Hematopoietic multipotent progenitor cell (in vitro differentiated cells): ENCODE measurements at regions not wholly inside any gene's neighbourhood (a gene's known extent, or its start where the extent isn't known, plus 50 kb on each side); places are given as distances from the start of the nearest gene placed in this dataset.
"Not testable (repeated sequence)": the region's sequence is repeated elsewhere in the genome, so short reads cannot be mapped to it uniquely, and the experiment has no call there.

ENCODE experiments used
- DNase-seq, 3 donors: peaks; one replicate each; pipeline ENCODE4 v3.0.0-alpha.2; 2011 to 2015; ENCODE audit warnings: low read depth in 2 of 3, low spot score in 2 of 3

DNA sequence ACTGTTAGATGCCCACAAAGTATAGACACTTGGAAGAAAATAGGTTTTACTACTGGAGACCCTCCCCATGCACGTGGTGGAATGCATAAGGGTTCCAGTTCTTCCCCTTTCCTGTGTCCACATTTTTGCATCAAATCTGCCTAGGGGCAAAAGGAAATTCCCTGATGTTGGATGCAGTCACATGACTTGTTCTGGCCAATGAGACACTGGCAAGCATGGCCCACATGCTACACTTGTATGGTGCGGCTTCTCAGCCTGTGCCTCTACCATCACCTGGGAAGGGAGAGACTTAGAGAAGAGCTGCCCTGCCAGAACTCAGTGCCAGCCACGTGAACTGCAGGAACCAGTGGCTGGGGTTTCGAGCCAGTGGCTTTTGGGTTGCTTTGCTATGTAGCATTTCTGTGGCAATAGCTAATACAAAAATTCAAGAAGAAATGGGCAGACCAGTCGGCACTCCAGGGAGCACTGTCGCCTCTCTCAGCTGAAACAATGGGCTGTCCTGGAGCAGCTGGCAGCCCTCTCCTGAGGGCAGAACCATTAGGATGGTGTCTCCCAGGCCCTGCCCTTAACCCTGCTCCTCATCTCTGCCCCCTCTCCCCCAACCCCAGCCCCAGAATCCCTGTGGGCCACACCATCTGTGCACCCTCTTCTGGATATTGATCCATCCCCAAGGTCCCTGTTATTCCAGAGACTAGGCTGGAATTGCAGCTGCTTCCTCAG is 634.0 kb downstream of the UQCRFS1 start:
- no peak for DNase-seq

DNA sequence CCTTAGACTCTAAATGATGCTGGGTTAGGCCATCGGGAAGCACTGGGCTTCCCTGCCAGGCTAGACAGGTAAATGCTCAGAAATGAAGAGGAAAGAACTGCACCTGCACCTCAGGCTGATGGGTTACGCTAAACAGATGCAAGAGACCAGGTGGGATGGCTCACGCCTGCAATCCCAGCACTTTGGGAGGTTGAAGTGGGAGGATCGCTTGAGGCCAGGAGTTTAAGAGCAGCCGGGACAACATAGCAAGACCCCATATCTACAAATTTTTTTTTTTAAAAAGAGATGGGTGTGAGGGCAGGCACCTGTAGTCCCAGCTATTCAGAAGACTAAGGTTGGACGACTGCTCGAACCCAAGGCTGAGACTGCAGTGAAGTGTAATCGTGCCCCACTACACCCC is 634.7 kb downstream of the UQCRFS1 start:
- DNase-seq, result no peak

DNA sequence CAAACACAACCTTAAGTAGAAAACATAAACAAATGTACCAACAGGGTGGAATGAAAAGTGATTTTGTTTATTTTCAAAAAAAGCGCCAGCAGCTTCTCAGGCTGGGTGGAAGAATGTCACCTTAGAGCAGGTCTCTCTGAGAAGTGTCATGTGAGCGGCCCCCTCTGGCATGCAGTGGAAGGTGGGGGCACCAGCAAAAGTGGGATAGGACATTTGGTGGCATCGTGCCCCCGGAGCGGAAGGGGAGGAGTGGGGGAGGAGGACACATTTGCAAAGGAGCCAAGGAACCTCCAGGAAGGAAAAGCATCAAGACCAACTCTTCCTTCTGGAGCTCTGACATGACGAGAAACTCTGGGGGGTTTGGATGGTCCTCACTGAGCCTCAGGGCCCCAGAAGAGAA is 635.3 kb downstream of the UQCRFS1 start:
- no peak for DNase-seq

DNA sequence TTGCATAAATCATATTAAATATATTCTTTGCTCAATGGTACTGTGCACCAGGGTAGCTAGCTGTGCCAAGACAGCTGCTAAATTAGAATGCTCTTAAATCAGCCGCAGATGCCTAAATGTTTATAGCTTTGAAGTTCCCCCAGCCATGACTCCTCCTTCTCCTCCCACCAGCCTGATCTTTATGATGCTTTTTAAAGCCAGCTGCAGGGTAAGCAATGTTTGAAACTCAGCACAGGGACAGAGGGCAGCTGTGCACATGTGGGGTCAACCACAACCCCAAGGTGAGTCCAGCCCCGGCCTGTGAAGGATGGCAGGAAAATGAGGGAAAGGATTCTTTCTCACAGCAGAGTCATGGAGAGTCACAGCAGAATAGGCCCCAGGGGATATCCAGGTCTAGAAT is 635.7 kb downstream of the UQCRFS1 start:
- DNase-seq, result no peak

DNA sequence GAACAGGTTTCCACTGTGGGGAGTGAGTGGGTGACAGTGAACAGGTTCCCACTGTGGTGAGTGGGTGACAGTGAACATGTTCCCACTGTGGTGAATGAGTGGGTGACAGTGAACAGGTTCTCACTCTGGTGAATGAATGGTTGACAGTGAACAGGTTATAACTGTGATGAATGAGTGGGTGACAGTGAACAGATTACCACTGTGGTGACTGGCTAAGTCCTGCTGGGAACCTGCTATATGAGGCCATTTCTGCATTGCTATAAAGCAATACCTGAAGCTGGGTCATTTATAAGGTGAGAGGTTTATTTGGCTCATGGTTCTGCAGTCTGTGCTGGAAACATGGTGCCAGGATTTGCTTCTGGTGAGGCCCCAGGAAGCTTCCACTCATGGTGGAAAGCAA is 637.1 kb downstream of the UQCRFS1 start:
- DNase-seq, result no peak

DNA sequence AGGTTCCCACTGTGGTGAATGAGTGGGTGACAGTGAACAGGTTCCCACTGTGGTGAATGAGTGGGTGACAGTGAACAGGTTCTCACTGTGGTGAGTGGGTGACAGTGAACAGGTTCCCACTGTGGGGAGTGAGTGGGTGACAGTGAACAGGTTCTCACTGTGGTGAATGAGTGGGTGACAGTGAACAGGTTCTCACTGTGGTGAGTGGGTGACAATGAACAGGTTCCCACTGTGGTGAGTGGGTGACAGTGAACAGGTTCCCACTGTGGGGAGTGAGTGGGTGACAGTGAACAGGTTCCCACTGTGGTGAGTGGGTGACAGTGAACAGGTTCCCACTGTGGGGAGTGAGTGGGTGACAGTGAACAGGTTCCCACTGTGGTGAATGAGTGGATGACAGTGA is 637.6 kb downstream of the UQCRFS1 start:
- not testable (repeated sequence) for DNase-seq

DNA sequence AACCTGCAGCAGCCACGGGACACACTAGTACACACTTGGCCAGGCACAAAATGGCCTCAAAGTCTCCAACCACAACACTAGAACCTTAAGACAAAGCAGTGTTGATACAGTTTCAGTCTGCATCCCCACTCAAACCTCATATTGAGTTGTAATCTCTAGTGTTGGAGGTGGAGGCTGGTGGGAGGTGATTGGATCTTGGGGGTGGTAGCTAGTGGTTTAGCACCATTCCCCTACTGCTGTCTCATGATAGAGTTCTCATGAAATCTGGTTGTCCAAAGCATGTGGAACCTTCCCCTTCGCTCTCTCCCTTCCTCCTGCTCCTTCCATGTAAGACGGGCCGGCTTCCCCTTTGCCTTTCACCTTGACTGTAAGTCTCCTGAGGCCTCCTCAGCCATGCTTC is 638.7 kb downstream of the UQCRFS1 start:
- no peak for DNase-seq

DNA sequence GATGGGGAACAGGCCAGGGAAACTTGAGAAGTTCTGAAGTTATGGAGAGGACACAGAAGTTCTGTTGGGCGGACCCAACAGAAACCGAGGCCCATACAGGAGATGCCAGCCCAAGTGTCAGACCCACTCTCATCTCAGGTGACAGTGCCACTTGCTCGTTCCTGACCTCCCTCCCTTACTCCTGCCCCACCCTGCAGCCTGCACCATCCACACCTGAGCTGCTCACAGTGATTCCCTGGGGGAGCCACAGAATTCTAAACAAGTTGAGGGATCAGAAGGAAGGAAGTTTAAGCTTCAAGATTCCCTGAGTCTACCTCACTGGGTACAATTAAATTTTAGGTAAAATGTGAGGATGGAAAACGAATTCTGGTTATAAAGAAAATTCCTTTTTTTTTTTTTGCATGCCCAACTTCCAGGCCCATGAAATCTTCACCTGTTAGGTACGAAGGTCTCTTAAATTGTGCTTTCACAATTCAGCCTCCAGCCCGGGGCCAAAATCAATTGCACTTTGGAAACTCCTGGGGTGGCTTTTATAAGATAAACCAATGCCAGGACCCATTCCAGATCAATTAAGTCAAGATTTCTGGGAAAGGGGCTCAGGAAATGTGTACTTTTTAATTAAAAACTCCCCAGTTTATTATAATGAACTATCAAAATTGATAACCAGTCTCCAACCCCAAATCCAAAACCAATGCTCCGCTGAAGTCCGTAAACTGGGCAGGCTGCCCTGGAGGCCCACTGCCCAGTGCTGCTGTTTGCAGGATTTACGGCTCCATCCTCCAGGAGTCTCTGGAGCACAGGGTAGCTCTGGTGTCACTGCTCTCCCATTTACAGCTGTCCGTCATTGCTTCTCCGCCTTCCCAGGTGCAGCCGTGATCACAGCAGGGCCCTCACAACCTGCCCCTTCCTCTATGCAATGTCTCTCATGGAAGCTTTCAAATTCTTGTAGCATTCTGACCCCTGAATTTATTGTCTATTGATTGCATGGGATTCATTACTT is 643.5 kb downstream of the UQCRFS1 start:
- no peak for DNase-seq

DNA sequence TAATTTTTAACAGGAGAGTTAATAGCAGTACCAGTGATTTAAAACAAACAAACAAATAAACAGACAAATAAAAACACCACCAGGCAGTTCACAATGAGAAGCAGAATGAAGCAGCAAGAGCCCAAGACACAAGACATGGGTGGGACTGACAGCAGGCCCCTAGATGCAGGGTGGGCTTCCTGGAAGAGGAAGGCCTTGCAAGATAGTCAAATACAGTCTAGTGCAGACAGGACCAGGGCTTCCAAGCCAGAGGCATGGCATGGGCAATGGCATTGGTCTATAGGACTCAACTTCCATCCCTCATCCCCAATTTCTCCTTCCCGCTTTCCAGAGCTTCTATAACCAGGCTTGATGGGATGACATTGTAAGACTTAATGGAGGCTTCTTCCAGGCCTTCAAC is 645.1 kb downstream of the UQCRFS1 start:
- no peak for DNase-seq

DNA sequence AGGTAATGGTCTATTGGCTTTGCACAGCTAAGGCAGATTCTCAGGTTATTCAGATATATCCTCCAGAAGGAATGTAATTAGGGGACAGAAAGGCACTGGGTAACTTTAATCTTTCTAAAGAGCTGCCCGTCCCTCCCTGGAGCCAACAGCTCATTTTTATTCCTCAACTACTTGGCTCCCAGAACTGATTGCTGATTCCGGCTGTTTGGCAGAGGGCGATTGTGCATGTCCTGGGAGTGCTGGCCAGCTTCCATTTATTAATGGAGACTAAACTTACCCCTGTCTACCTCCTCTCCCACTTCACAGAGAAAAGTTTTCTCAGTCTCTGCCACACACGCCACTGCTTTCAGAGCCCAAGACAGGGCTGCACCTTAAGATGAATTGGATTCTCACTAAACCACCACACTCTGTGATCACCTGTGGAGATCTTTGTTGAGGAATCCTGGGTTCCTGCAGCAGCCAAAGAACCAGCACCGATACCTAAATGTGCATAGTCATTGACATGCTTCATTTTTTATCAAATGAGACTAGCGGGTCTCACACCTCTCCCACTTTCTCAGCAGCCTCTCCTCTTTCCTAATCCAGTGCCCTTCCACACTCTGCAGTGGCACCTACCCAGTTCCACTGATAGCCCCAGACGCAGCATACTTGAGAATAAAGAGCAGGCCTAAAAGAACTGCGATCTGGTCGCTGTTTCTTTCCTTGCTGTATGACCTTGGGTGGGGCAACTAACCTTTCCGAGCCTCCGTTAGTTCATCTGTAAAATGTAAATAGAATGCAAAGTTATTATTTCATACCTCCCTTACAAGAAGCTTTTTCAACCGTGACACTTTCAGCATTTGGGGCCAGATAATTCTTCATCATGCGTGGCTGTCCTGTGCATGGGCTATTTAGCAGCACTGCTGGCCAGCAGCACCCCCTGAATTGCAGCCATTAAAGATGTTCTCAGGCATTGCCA is 648.7 kb downstream of the UQCRFS1 start:
- DNase-seq, result no peak

DNA sequence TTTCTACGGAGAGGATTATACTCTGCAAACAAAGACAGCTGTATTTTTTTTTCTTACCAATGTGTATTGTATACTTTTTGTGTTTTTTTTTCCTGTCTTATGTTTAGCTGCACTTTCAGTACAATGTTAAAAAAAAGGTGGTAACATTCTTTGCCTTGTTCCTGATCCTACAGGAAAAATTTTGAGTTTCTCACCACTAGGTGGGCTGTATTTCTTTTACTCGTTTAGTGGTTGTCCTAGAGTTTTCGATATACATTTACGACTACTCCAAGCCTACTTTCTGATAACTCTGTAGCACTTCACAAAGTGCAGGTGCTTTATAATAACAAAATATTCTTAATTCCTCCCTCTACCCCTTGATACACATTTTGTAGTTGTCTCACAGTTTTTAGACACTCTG is 652.2 kb downstream of the UQCRFS1 start:
- DNase-seq, result no peak

DNA sequence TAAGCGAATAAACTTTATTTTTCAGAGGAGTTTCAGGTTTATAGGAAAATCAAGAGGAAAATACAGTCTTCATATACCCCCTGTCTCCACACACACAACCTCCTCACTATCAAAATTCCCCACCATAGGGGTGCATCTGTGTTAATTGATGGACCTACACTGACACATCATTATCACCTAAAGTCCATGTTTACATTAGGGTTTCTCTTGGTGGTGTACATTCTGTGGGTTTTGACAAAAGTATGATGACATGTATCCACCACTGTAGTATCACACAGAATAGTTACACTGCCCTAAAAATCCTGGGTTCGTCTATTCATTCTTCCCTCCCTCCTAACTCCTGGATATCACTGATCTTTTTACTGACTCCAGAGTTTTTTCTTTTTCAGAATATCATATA is 654.2 kb downstream of the UQCRFS1 start:
- no peak for DNase-seq

DNA sequence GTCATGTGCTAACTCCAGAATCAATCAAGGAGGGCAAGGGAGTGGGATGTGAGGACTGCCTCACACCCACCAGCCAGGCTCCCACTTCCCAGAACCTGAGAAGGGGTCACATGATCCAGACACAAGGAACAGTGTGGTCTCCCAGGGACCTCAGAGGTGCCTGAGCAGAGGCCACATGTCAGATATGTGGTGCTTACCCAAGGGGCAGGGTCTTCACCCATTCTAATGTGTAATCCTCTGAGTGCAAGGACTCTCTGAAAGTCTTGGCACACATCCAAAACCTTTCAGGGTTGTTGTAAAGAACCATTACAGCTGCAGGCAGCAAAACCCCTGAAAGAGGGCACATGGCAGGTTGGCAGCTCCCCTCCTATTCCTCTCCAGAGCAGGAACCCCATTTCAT is 656.6 kb downstream of the UQCRFS1 start:
- DNase-seq, result no peak

DNA sequence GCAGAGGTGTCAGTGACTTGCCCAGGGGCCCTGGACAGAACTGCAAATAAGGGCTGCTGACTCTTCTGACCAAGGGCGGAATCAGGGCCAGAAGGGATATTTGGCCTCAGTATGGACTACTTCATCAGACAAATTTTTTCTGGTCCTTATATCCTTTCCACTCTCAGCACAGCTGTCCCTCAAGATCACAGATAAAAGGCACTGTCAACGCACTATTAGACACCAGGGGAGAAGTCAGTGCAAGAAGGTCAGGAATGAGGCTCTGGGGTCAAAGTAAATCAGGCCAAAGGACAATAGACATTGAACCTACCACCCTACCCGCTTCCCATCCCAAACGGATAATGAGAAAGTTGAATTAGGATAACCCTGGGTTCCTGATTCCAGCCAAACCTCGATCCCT is 657.6 kb downstream of the UQCRFS1 start:
- no peak for DNase-seq

DNA sequence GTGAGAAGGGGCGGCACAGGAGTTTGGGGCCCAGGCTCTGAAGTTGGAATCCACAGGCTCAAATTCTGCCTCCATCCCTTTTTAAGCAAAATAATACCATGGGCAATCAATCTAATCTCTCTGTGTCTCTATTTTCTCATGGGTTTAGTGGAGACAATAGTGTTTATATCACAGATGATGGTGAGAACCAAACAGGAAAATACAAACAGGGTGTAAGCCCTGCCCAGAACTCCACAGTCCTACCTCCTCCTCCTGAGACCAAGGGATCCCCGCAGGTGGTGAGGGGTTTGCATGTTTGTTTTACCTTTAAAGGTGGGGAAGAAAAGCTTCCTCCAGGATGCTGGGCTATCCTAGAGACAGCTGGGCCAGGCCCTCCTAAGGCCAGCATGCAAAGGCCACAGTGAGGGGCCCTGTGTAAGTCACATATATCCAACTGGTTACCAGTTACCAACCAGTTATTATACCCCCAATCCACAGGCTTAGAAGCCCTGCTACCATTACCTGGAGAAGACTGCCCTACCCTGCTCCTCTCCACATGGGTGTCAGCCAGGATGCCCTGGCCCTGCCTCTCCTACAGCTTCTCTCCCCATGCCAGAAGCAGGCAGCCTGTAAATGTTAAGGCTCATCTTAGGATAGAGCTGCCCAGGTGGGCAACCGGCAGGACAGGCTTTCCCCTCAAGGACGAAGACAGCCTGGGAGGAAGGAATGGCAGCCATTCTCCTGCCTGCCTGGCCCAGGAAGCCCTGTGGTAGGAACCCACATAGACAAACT is 658.4 kb downstream of the UQCRFS1 start:
- DNase-seq, result no peak

DNA sequence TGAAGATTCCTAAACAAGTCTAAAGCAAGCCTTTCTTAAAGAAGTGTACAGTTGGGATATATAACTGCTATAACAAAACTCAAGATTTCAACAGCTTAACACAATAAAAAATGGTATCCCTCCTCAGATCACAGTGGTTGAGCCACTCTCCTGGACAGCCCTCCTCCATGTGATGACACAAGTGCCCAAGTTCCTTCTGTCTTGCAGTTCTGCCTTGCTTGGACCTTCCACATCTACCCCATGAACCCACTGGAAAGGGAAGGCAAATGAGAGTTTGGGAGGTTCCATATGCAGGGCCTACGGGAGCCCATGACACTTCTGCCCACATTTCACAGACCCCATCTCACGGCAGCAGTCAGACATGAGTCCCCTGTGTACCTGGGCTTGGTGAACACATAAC is 659.2 kb downstream of the UQCRFS1 start:
- no peak for DNase-seq

DNA sequence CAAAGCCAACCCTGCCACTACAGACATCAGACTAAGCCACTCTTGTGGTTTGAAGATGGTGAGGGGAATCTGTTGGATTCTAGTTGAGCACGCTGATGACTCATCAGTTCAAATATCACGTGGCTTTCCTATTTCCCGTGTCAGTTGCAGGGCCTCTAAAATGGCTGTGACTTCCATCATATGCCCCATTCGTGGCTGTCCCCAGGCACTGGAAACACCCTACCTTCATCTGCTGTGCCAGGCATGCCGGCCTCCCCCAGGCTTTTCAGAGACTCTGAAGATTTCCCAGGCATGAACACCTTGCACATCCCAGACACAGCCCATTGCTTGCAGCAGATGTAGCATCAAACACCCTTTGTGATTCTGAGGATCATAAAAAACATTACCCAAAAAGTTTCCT is 659.9 kb downstream of the UQCRFS1 start:
- no peak for DNase-seq

DNA sequence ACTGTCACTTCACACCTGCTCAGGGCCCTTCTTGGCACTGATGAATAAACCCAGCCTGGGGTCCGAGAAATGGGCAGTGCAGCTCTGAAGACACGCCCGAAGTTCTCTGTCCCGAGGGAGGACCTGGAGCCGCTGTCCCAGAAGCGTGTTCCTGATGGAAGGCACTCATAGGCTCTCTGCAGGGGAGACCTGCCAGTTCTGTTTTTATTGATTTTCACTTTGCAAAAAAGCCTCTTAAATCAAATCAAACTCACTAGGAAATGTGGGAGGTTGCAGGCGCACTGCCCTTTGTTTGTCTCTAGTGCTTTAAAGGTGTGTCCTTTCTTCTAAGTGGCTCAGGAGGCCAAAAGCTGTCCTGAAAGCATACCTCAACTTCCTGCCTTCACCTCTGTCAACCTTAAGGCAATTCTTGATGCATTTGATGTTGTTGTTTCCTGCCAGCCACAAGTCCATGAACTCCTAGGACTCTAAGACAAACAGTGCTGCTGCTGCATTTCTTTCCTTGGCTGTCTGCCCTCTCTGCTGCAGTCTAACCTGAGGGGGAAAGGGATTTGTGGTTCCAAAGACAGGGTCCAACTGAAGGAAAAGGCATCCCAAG is 663.2 kb downstream of the UQCRFS1 start:
- DNase-seq, result no peak

DNA sequence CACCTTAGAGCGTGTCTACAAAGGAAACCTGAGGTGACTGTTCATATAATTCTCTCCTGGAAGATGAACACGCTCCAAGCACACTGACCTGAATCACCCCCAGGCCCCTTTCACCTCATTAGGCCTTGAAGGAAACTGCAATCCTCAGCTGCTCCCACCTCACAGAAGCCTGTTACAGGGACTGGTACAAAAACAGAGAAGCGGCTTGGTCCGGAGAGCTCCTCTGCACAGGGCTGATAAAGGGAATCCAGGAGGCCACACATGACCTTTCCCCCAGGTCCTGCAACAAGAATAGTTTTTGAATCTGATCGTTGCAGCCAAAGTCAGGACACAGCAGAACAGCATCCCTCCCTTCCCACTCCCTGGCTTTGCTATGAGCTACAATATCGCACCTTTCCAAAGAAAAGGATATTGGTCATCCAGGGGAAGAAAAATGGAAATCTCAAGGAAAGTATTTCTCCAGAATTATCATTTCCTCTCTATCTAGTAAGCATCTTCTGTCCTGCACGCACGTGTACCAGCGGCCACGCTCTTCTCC is 666.7 kb downstream of the UQCRFS1 start:
- DNase-seq, result no peak
